ENCODE measurements at regions not wholly inside any gene's neighbourhood (a gene's known extent, or its start where the extent isn't known, plus 50 kb on each side); places are given as distances from the start of the nearest gene placed in this dataset.
"Not testable (repeated sequence)": the region's sequence is repeated elsewhere in the genome, so short reads cannot be mapped to it uniquely, and the experiment has no call there.

DNA sequence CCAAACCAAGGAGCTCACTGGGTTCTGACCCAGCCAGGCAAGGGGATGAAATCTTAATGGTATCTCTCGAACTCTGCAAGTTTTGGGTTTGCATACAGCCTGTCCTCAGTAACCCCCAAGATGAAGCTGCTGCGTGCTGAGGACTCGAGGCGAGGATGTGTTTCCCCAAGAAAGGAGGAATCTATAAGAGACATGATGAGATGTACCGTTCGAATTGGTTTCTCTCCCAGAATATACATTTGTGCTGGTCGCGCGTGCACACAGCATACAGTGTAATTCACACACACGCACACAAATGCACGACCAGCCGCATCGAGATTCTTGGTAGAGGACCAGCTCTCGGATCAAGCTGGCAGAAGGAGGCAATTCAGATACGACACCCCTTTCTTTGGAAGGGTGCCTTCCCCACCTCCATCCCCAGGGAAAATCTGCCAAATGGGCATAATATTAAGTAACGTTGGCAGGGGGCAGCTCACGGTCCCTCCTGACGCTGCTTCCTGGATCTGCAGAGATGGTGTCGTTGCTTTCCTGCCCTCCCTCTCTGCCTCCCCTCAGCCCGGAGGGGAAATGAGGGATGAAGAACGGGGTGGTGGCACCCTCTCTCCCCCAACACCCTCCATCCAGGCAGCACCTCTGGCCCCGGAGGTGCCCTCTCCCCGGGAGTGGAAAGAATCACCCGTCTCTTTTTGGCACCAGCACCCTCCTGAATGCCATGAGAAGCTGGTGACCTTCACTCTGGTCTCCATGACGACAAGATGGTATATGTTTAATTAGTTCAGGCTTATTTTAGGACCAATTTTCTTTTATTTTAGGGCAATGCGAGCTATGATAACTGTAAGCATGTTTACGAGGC, 310.2 kb downstream of the ZNF536 start:
- no peak for DNase-seq (ENCODE audit: low read depth in 2 of 2)

DNA sequence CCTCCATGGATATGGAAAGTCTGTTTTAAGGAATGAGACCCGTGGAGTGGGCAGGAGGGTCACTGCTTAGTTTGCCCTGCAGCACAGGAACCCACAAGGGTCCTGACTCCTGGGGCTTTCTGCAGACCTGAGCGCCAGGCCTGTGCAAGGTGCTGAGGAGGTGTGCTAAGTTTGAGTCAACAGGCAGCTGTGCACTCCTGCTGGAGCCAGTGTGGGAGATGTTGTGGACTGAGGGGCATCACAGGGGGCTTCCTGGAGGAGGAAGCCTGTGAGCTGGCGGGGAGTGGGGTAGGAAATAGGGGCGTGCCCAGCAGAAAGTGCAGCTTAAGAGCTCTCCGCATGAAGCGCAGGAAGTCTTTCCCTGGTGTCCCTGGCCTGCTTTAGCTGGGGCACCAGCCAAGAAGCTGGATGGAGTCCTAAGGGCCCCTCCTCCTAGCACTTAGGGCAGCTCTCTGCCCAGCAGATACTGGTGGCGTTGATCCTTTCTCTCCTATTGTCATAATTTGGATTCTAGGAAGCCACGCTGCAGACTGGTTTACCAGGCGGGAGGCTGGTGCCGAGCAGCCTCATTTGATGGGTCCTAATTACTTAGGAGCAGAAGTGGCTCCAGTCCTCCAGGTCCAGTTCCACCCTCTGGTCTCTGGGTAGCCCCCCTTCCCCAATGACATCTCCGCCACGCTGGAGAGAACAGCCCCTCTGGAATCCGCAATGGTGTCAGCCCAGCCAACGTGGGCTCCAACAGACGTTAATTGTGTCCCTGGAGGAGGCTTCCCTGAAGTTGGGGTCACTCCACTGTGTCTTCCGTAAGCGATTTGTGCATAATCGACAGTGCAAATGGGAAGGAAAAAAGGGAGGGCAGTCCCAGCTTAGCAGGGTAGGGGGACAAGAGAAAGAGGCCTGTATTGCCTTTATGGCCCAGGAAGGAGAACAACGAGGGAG, 309.2 kb downstream of the ZNF536 start:
- no peak for DNase-seq (ENCODE audit: low read depth in 2 of 2)

DNA sequence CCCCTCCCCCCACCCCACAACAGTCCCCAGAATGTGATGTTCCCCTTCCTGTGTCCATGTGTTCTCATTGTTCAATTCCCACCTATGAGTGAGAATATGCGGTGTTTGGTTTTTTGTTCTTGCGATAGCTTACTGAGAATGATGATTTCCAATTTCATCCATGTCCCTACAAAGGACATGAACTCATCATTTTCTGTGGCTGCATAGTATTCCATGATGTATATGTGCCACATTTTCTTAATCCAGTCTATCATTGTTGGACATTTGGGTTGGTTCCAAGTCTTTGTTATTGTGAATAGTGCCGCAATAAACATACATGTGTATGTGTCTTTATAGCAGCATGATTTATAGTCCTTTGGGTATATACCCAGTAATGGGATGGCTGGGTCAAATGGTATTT, 308.2 kb downstream of the ZNF536 start:
- not testable (repeated sequence) for DNase-seq (ENCODE audit: low read depth in 2 of 2)

DNA sequence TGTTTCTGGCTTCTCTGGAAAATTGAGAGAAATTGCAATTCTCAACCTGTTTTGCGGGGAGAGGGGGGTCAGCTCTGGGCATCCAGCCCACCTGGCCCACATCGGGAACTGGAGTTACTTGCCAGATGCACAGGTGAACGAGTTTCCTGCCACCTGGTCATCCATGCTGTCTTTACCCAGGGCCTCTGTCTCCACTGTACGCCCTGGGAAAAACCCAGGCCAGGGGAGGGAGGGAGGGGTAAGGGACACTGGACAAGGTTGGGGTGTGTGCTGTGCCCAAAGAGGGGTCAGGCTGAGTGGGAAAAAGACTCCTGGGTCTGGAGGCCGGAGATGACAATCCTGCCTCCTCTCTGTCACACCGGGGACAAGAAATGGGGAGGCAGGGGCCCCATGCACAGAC, 307.6 kb downstream of the ZNF536 start:
- DNase-seq (ENCODE audit: low read depth in 2 of 2) = no peak

DNA sequence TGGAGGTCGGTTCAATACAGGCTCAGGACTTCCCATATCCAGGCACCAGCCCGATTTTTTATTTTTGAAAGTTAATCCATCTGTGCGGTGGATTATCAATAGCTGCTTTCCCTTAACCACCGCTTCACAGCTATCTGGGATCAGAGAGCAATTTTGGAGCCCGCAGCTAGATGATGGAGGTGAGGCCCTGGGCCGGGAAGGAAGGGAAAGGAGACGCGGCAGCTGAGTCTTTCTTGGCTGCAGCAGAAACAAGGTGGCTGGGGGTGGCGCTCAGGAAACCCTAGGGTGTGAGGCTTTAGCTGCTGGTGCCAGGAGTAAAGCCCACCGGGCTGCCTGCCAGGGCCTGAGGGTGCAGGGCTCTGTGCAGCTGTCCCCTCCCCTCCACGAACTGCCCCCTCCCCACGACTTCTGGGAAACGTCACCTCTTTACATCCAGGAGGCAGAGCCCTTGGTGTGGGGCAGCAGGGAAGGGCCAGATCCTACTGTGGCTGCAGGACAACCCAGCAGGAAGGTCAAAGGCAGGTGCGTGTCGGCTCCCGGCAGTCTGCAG, 307.0 kb downstream of the ZNF536 start:
- DNase-seq (ENCODE audit: low read depth in 2 of 2) = no peak

DNA sequence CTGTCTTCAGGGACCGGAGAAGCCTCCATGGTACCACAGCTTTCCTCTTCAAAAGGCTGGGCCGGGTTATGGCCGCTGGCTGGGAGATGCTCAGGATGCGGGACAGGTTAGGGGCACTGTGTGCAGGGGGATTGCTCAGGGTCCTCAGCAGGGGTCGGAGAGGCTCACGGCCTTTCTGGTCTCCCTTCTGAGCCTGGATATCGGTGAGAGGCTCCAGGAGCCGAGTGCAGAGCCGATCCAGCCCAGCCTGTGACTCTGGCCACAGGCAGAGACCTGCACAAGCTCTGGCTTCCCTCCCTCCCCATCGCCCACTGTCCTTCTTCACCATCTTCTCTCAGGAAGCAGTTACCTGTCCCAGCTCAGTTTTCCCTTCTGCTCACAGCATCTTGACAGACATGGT, 306.0 kb downstream of the ZNF536 start:
- DNase-seq (ENCODE audit: low read depth in 2 of 2) = no peak

DNA sequence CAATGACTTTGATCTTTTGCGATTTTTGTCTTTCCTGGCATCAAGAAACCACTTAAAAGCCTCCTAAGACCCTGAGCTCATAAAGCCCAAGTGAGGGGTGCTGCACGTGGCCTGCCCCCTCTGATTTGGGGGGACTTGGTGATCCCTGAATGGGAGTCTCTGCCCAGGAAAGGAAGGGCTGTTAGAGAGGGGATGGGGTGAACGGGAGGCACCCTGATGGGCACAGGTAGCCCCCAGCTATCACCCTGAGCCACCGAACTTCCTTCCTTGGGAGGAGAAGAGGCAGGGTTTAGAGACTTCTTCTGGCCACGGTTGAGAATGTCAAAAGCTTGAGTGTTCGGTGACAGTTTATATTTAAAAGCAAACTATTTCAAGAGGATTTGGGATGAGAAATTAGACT, 305.5 kb downstream of the ZNF536 start:
- no peak for DNase-seq (ENCODE audit: low read depth in 2 of 2)

DNA sequence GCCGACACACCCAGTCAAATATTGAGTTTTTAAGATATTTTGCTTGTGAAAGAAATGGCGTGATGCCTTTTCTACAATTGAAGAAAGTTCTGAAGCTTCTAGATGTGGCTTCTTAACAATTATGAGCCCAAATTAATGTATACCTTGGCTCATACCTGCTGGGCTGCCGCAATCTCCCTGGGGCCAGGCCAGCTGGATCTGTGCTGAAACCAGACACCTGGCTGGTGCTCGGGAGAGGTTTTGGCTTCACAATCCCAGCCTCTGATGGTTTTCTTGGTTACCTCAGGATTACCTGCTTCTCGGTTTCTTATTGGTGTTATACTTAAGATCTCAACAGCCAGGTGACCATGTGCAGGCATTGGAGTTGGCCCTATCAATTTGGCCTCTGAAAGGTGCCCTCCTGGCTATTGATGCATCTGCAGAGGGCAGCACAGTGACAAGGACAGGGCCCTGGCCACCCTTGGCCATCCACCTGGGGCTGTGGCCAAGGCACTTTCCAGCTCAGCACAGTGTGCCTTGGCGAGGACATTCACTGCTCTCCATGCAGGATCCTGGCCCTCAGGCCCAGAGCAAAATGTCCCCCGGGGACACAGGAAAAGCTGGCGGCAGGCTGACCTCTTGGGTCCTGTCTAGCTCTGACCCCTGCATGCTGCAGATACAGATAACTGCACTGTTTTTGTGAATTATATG, 305.0 kb downstream of the ZNF536 start:
- DNase-seq (ENCODE audit: low read depth in 2 of 2) = no peak

DNA sequence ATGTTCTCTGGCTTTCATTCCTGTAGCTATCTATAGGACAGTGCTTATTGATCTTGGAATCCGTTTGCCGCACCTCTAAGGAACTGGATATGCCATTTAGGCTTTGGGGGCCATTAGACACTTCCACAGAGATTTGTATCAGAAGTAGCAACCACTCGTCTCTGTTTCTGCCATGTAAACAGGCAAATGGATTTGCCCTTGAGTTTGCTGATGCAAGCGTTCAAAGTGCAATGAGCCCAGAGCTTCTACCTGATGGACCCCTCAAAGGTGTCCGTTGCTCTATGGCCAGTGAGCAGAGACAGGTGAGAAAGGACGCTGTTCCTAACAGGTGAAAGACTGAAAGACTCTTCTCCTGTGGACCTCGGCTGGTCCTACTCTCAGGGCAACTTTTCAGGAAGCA, 302.9 kb downstream of the ZNF536 start:
- no peak for DNase-seq (ENCODE audit: low read depth in 2 of 2)

DNA sequence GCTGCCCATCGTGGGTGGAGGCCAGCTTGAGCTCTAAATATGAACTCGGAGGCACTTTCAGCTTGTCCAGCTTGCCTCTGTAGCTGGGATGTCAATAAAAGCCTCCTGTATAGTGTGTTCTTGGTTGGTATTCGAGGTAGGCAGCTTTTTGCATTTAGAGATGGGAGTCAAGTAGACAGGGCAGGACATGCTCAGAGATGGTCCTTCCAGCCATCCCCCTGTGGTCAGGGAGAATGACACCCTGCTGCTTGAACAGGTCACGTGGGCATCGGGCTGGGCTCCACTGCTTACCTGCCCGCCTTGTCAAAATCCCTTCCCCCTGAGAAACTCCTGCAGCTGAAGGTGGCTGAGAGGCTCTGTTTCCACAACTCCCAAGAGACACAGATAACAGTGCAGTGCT, 302.5 kb downstream of the ZNF536 start:
- DNase-seq (ENCODE audit: low read depth in 2 of 2) = no peak

DNA sequence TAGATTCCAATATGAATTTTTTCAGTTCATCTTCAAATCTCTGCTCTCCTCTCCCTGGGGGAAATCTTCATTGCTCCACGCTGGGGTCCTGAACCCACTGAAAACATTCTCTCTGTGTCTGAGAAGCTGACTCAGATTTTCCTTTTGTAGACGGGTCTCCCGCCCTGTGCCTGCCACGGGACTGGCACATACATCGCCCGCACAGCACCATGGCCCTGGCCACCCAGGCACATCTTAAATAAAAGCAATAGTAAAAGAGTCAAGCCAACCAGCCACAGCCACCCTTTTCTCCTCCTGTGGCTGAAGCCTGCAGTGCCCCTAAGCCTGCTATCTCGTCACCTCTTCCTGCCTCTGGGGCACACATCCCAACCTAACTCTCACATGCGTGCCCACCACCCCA, 301.2 kb downstream of the ZNF536 start:
- no peak for DNase-seq (ENCODE audit: low read depth in 2 of 2)

DNA sequence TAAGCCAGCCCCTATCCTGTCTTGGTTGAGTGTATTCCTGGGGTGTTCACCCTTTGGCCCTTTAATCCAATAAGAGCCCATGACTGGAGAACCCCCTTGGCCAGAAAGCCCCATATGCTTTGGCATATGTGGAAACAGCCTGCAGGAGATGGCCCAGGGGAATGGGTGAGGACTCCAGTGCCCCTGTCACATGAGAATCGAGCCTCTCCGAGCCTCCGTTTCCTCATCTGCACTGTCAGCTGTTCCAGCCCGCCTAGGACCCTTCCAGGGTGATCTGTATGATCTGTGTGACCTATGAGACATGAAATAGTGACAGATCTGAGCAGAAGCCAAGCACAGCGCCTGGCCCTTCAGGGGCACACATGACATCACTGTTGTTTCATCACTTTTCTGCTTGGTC, 300.7 kb downstream of the ZNF536 start:
- DNase-seq (ENCODE audit: low read depth in 2 of 2) = no peak

DNA sequence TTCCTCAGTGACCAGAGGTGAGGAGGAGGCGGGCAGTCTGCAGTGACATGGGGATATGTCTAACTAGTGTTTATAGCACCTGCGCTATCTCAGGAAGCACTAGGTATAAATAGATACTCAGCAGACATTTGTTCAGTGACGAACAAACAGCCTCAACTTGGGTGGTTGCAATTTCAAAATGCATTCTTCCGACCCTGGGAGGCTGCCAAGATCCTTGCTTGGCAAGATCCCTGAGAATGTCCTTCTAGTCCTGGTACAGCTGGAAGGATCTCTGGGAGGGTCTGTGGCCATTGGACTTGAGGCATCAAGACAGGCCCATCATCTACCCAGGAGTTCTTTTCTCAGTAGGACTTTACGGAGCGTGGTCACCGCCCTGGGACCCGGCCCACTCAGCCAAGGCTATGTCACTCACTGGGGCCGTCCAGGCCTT, 299.5 kb downstream of the ZNF536 start:
- DNase-seq (ENCODE audit: low read depth in 2 of 2) = no peak

DNA sequence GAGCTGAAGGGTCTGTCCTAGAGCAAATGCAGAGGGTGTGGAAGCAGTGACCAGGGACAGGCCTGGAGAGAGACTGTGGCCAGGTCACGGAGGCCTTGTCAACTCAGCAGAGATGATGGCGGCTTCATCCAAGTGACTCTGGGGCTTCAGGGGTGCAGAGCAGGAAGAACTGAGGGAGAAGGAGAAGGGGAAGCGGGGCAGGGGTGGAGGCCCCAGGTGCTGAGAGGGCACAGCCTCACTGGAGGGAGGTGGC, 299.1 kb downstream of the ZNF536 start:
- no peak for DNase-seq (ENCODE audit: low read depth in 2 of 2)

DNA sequence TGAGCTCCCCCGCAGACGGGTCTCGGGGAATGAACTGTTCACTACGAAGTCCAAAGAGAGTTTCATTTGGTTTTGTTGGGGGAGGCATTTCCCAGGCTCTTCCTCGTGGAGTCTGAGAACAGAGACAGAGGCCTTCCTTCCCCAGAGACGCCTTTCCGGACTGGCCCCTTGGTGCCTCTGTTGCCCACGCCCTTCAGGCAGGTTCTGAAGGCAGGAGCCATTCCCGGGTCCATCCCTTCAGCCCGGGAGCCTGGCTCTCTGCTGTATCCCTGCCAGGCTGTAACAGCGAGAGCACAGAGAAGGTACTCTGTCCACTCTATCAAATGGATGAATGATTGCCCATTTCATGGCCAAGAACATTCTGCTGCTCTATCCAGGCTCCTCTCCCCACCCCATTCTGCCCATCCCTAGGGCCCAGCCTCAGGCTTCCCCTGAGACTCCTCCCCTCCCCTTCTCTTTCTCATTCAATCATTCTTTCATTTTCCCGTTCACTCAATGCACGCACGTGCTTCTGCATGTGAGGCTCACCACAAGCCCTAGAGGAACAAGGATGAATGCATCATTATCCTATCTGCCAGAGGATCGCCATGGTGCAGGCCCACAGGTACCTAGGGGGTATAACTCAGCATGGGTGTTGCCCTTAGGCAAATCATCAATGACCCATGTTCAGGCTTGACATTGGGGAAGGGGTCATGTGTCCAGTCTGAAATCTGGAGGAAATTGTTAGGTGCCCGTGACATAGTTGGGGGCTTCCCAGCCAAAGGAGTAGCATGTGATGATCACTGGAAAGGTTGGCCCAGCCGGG, 298.6 kb downstream of the ZNF536 start:
- no peak for DNase-seq (ENCODE audit: low read depth in 2 of 2)

DNA sequence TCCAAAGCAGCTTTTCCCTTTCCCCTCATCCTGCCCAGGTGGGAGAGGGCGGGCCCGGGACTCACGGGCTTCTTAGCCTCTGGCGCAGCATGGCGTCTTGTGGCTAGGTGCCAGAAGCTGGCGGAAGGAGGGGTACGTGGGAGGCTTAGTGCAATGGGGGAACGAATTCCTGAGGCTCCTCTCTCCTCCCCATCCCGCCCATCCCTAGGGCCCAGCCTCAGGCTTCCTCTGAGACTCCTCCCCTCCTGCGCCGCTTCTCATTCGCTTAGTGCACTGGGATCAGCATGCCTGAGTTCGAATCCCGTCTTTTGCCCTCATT, 297.8 kb downstream of the ZNF536 start:
- DNase-seq (ENCODE audit: low read depth in 2 of 2) = no peak

DNA sequence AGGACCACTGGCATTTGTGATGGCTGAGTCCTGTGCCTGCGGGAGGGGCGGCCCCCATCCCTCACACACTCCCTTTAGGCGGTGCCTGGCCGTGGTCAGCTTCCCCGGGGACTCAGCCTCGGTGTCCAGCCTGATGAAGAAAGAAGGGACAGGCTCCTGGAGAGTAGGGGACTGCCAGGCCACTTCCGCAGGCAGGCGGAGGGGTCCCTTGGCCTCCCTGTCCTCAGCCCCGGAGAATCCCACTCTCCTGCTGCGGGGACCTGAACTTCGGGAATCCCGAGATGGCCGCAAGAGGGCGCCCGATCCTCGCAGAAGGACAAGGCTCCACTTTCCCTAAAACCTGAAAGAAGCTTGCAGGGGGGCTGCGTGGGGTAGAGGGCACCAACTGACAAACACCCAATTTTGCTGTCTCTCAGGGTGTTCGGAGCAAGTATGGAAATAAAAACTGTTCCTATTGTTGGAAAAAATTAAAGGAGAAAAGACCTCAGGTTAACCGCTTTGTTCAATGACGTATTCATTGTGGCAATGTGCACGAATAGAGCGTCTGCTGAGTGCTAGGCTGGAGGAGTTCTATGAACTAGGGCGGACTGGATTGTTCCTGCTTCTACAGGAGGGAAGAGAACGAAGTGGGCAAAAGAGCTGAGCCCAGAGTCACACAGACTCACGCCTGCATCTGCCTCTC, 297.3 kb downstream of the ZNF536 start:
- peak in 1 of 2 donors; percentile 24 for DNase-seq (ENCODE audit: low read depth in 2 of 2)

DNA sequence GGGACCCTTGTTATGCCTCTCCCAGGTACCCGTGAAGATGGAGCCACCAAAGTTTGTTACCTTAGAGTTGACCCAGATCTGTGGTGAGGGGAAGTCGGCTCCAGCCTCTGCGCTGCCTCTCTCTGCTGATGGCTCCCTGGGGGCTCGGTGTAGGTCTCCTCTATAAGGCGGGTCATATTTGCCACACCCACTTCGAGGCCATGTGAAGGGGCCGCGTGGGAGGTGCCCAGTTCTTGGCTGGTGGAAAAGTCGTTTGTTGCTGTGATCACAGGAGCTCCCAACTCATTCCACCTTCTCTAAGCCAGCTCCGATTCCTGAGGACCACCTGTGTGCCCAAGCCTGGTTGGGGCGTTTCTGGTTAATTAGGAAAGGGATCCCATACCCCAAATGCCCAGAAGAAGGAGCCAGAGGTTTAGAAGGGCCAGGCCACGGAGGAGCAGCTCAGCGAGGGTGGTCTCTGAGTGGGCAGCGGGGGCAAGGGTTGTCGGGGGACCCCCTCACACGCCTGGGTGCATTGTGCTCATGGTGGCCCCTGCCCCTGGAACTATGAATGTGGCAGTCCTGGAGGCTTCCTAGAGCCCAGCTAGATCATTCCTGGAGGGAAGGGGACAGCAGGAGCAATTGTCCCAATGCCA, 296.5 kb downstream of the ZNF536 start:
- DNase-seq (ENCODE audit: low read depth in 2 of 2) = no peak

DNA sequence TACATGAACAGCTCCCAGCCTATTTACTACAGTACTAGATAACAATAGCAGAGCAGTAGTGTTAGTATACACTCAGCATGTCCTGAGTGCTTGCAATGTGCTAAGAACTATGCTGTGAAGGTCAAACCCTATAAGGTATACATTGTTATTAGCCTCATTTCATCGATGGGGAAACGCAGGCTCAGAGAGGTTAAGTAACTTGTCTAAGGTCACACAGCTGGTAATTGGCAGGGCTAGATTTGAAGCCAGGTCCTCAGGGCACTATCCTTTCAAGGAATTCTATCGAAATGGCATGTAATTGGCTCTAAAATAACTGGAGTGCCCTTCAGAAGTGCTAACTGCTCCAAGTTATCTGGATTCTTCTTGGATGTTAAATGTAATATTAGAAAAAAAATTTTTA, 295.6 kb downstream of the ZNF536 start:
- DNase-seq (ENCODE audit: low read depth in 2 of 2) = no peak

DNA sequence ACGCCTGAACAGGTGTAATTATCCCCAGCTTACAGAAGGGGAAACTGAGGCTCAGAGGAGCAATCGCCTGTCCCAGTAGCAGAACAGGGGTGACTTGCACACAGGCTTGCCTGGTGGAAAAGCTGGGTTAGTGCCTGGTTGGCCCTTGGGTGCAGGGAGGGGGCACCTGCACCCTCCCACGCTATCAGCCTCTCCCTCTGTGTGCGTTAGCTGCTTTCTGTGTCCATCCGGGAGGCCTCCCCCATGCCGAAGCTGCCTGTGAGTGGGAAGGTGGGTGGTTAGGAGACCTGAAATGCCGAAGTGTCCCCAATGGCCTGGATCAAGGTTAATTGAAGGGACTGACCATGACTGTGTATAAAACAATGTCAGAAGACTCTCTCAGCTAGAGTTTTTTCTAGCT, 295.0 kb downstream of the ZNF536 start:
- no peak for DNase-seq (ENCODE audit: low read depth in 2 of 2)
